ENCODE measurements at regions not wholly inside any gene's neighbourhood (a gene's known extent, or its start where the extent isn't known, plus 50 kb on each side); places are given as distances from the start of the nearest gene placed in this dataset.
A peak's percentile ranks its signal among the peaks of the same experiment; 100 is the strongest.

DNA sequence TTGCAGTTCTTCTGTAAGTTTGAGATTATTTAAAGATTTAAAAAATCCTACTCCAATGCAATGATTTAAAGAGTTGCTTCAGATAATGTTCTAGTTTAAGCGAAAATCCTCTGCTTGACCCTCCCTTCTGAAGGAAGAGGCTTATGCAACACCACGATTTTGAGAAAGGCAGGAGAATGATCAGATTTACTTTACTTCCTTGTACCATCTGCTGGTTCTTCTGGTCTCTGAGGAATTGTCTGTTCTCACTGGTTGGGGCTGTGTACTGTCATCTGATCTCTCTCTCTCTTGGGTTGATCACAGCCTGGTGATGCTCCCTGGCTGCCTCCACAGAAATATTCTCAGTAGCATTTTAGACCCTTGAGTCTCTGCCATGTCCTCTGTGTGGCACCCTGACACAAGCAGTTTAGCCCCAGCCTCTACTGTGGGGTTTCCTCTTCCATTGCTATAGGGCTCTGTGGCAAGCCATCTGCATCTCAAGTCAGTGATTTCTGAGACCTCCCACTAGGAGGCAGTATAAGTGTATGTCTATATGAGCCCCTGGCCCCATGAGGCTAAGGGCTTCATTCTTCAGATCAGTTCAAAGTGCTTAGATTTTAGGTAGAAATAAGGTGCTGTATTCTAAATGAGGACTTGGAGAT, 50.8 kb upstream of the PLAAT1 start:
- TF ChIP-seq, protein P1, sequence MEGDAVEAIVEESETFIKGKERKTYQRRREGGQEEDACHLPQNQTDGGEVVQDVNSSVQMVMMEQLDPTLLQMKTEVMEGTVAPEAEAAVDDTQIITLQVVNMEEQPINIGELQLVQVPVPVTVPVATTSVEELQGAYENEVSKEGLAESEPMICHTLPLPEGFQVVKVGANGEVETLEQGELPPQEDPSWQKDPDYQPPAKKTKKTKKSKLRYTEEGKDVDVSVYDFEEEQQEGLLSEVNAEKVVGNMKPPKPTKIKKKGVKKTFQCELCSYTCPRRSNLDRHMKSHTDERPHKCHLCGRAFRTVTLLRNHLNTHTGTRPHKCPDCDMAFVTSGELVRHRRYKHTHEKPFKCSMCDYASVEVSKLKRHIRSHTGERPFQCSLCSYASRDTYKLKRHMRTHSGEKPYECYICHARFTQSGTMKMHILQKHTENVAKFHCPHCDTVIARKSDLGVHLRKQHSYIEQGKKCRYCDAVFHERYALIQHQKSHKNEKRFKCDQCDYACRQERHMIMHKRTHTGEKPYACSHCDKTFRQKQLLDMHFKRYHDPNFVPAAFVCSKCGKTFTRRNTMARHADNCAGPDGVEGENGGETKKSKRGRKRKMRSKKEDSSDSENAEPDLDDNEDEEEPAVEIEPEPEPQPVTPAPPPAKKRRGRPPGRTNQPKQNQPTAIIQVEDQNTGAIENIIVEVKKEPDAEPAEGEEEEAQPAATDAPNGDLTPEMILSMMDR (IDR thresholded peaks at IDR 0.05; ENCODE audit: borderline replicate concordance, extremely low read depth, low read length, poor library complexity, severe bottlenecking), result peak; percentile 55
- no peak for TF ChIP-seq EZH2 (IDR thresholded peaks at IDR 0.05; ENCODE audit: borderline replicate concordance, low read depth, low read length, severe bottlenecking)

All from DND-41 (cell line).